ENCODE measurements at regions not wholly inside any gene's neighbourhood (a gene's known extent, or its start where the extent isn't known, plus 50 kb on each side); places are given as distances from the start of the nearest gene placed in this dataset.
A peak's percentile ranks its signal among the peaks of the same experiment; 100 is the strongest.
"Not testable (repeated sequence)": the region's sequence is repeated elsewhere in the genome, so short reads cannot be mapped to it uniquely, and the experiment has no call there.

- no peak for DNase-seq
These were observed 117.0 kb upstream of the TEX13C start for GRCh38 chrX:125202591-125203248.

GRCh38 chrX:125203365-125203736, 116.3 kb upstream of the TEX13C start:
- no peak for DNase-seq

- peak; percentile 18 for DNase-seq
These were observed 115.7 kb upstream of the TEX13C start for GRCh38 chrX:125203737-125204578.

GRCh38 chrX:125204681-125205132, 115.0 kb upstream of the TEX13C start:
- DNase-seq = no peak

- DNase-seq = peak; percentile 75
These were observed 114.3 kb upstream of the TEX13C start for GRCh38 chrX:125205133-125205917.

GRCh38 chrX:125205918-125206665, 113.6 kb upstream of the TEX13C start:
- peak; percentile 4 for DNase-seq

GRCh38 chrX:125210146-125210545, 109.5 kb upstream of the TEX13C start:
- DNase-seq = no peak

- no peak for DNase-seq
These were observed 99.8 kb upstream of the TEX13C start for GRCh38 chrX:125219852-125220251.

- DNase-seq = no peak
These were observed 82.7 kb upstream of the TEX13C start for GRCh38 chrX:125236955-125237354.

- no peak for DNase-seq
These were observed 70.7 kb upstream of the TEX13C start for GRCh38 chrX:125248931-125249330.

- DNase-seq = not testable (repeated sequence)
These were observed 63.9 kb upstream of the TEX13C start for GRCh38 chrX:125255759-125256158.

- no peak for DNase-seq
These were observed 56.8 kb upstream of the TEX13C start for GRCh38 chrX:125262836-125263235.

GRCh38 chrX:125266153-125266660, 53.5 kb upstream of the TEX13C start:
- no peak for DNase-seq
